A549 (cell line): ENCODE measurements at regions not wholly inside any gene's neighbourhood (a gene's known extent, or its start where the extent isn't known, plus 50 kb on each side); places are given as distances from the start of the nearest gene placed in this dataset.

Experiments used
- ATAC-seq, 2 experiments: fragments of 200-7000 bp in 1 of 2; fragments of >200 bp in 1 of 2; cut with Nextera tagmentation in 1 of 2; cut with Tn5 transposase in 1 of 2; 3 replicates each; pipeline versions ENCODE4 v1.8.0 to v1.9.1; 2018 to 2020; ENCODE audit warnings: mild to moderate bottlenecking in 1 of 2, moderate library complexity in 1 of 2
- CTCF ChIA-PET: fragments of 300-600 bp; sonication (Branson Sonifier 250); formaldehyde crosslinking; extraction: SDS; loops from one replicate; lab custom pipeline; 2021; ENCODE audit warnings: antibody characterized with exemption, inconsistent platforms; lab: Yijun Ruan, JAX
- POLR2A ChIA-PET: fragments of 350-600 bp; formaldehyde crosslinking; extraction: SDS; loops from one replicate; lab custom pipeline; 2021; ENCODE audit warnings: antibody characterized with exemption, inconsistent platforms; lab: Yijun Ruan, JAX
- DNase-seq, 2 experiments: peaks; one replicate each; pipeline versions ENCODE4 v3.0.0 to v3.0.0-alpha.2; 2011 to 2016; ENCODE audit warnings: low read depth in 1 of 2, low spot score in 1 of 2
- FAIRE-seq: peaks from 2 replicates; lab custom pipeline; 2011; peaks lifted over from hg19 to GRCh38; lab: Jason Lieb, UNC
- H3K27ac ChIP-seq, 2 experiments: fragments of >200 bp; sonication (Bioruptor Twin); formaldehyde crosslinking; 3 replicates each; pipeline ENCODE4 v1.5.1; 2016 to 2017
- H3K4me1 ChIP-seq: fragments of >200 bp; sonication (Bioruptor Twin); formaldehyde crosslinking; 3 replicates; pipeline ENCODE4 v1.6.1; 2016
- H3K4me2 ChIP-seq: fragments of >200 bp; sonication (Bioruptor Twin); formaldehyde crosslinking; 3 replicates; pipeline ENCODE4 v1.6.1; 2016
- H3K4me3 ChIP-seq: fragments of >200 bp; sonication (Bioruptor Twin); formaldehyde crosslinking; 3 replicates; pipeline ENCODE4 v1.5.1; 2016
- H3K9me3 ChIP-seq: fragments of >200 bp; sonication (Bioruptor Twin); formaldehyde crosslinking; 3 replicates; pipeline ENCODE4 v1.6.1; 2016
- ATOH8 ChIP-seq: fragments of 250-450 bp; sonication (Bioruptor Pico); IDR thresholded peaks from 2 replicates; pipeline ENCODE4 v1.5.0; 2020; ENCODE audit warnings: low read depth, mild to moderate bottlenecking, moderate library complexity
- CBX8 ChIP-seq: fragments of 200-600 bp; sonication (generic); IDR thresholded peaks from 2 replicates; pipeline ENCODE4 v1.6.1; 2016
- CEBPB ChIP-seq, 2 experiments: fragments of >200 bp in 1 of 2; sonication (Bioruptor Twin) in 1 of 2; formaldehyde crosslinking in 1 of 2; IDR thresholded peaks; 2 replicates each; pipeline ENCODE4 v1.6.1; 2012 to 2016
- CHD4 ChIP-seq: fragments of 200-600 bp; sonication (generic); IDR thresholded peaks from 2 replicates; pipeline ENCODE4 v1.6.1; 2016; ENCODE audit warnings: antibody characterized with exemption, mild to moderate bottlenecking, borderline replicate concordance
- EHF ChIP-seq: fragments of 250-450 bp; sonication (Bioruptor Pico); IDR thresholded peaks from 2 replicates; pipeline ENCODE4 v1.5.0; 2020; ENCODE audit warnings: mild to moderate bottlenecking
- FOXS1 ChIP-seq: fragments of 250-450 bp; sonication (Bioruptor Pico); IDR thresholded peaks from 2 replicates; pipeline ENCODE4 v1.5.0; 2020; ENCODE audit warnings: mild to moderate bottlenecking, moderate library complexity
- GATA3 ChIP-seq: IDR thresholded peaks from 2 replicates; pipeline ENCODE4 v1.6.1; 2012; ENCODE audit warnings: borderline replicate concordance
- HDAC2 ChIP-seq: fragments of 200-600 bp; sonication (generic); IDR thresholded peaks from 2 replicates; pipeline ENCODE4 v1.6.1; 2016
- HOXA7 ChIP-seq: fragments of 250-450 bp; sonication (Bioruptor Pico); IDR thresholded peaks from 2 replicates; pipeline ENCODE4 v1.5.0; 2020; ENCODE audit warnings: mild to moderate bottlenecking, moderate library complexity
- HOXB13 ChIP-seq: fragments of 250-450 bp; sonication (Bioruptor Pico); IDR thresholded peaks from 2 replicates; pipeline ENCODE4 v1.5.0; 2020; ENCODE audit warnings: low read depth, mild to moderate bottlenecking, moderate library complexity
- JUN ChIP-seq, 2 experiments: fragments of >200 bp; sonication (Bioruptor Twin); formaldehyde crosslinking; IDR thresholded peaks; 2 replicates in 1 of 2; 3 replicates in 1 of 2; pipeline ENCODE4 v1.6.1; 2016 to 2017
- KDM1A ChIP-seq: fragments of 200-600 bp; sonication (generic); IDR thresholded peaks from 2 replicates; pipeline ENCODE4 v1.6.1; 2016; ENCODE audit warnings: low read depth, mild to moderate bottlenecking
- MAX ChIP-seq: IDR thresholded peaks from 2 replicates; pipeline ENCODE4 v1.6.1; 2012
- NFE2L2 ChIP-seq: fragments of 150-350 bp; conservative IDR thresholded peaks from 2 replicates; pipeline ENCODE4 v1.6.1; 2014; ENCODE audit warnings: low read length
- NPAS2 ChIP-seq: fragments of 250-450 bp; sonication (Bioruptor Pico); IDR thresholded peaks from 2 replicates; pipeline ENCODE4 v1.8.0; 2022; ENCODE audit warnings: mild to moderate bottlenecking, moderate library complexity, borderline replicate concordance
- NR3C1 ChIP-seq: fragments of >200 bp; sonication (Bioruptor Twin); formaldehyde crosslinking; IDR thresholded peaks from 3 replicates; pipeline ENCODE4 v1.6.1; 2017
- PBX3 ChIP-seq: IDR thresholded peaks from 2 replicates; pipeline ENCODE4 v1.6.1; 2012
- RAD21 ChIP-seq, 2 experiments: fragments of >200 bp in 1 of 2; sonication (Bioruptor Twin) in 1 of 2; formaldehyde crosslinking in 1 of 2; IDR thresholded peaks in 1 of 2; conservative IDR thresholded peaks in 1 of 2; 2 replicates in 1 of 2; 3 replicates in 1 of 2; pipeline ENCODE4 v1.6.1; 2012 to 2018; ENCODE audit warnings: inconsistent platforms in 1 of 2
- RARB ChIP-seq: fragments of 250-450 bp; sonication (Bioruptor Pico); IDR thresholded peaks from 2 replicates; pipeline ENCODE4 v1.8.0; 2021; ENCODE audit warnings: mild to moderate bottlenecking, moderate library complexity
- REST ChIP-seq: fragments of 200-600 bp; sonication (generic); IDR thresholded peaks from 2 replicates; pipeline ENCODE4 v1.6.1; 2016; ENCODE audit warnings: antibody characterized with exemption, mild to moderate bottlenecking, moderate library complexity
- RFX5 ChIP-seq: fragments of 450-650 bp; IDR thresholded peaks from 2 replicates; pipeline ENCODE4 v1.7.1; 2014; ENCODE audit warnings: antibody characterized with exemption, mild to moderate bottlenecking, moderate library complexity
- SREBF2 ChIP-seq: fragments of 450-650 bp; IDR thresholded peaks from 2 replicates; pipeline ENCODE4 v1.6.1; 2014; ENCODE audit warnings: mild to moderate bottlenecking, moderate library complexity
- ZC3H11A ChIP-seq: fragments of 450-650 bp; IDR thresholded peaks from 2 replicates; pipeline ENCODE4 v1.6.1; 2014; ENCODE audit warnings: antibody characterized with exemption, mild to moderate bottlenecking
- ZFP36 ChIP-seq: fragments of 450-650 bp; IDR thresholded peaks from 2 replicates; pipeline ENCODE4 v1.6.1; 2014; ENCODE audit warnings: borderline replicate concordance; ENCODE audit not compliant: partially characterized antibody
- ZSCAN20 ChIP-seq: fragments of 250-450 bp; sonication (Bioruptor Pico); IDR thresholded peaks from 2 replicates; pipeline ENCODE4 v1.8.0; 2022; ENCODE audit warnings: mild to moderate bottlenecking, moderate library complexity
- WGBS: methylation state at CpG from one replicate; pipeline ENCODE4 v1.1.6; 2017; ENCODE audit errors: missing lambda C conversion rate; 5-methylcytosine and 5-hydroxymethylcytosine counted together

- CTCF ChIA-PET = no interaction called here
- TF ChIP-seq HOXB13 (CRISPR knock-in tag) (no peak), RFX5 (no peak), NFE2L2 (no peak), ZFP36 (no peak), NPAS2 (no peak), ZC3H11A (no peak), REST (no peak), RARB (CRISPR knock-in tag) (no peak), SREBF2 (no peak), RAD21 (conservative IDR thresholded peaks at IDR 0.05 in 1 of 2, IDR thresholded peaks at IDR 0.05 in 1 of 2) (no peak), CEBPB (IDR thresholded peaks at IDR 0.05) (no peak), FOXS1 (CRISPR knock-in tag) (no peak), JUN (IDR thresholded peaks at IDR 0.05) (no peak), CHD4 (no peak), HDAC2 (no peak)
- H3K9me3 ChIP-seq = 0 out of 3 replicates have a peak, but pooled peaks cover 2% of the 10 kb centered on the region
- ATAC-seq = no peak
- no peak for DNase-seq
- POLR2A ChIA-PET = no interaction called here
- WGBS = 18% methylated on average over 1 of the region's 1 CpG
- no peak overlapping the region for H3K4me3 ChIP-seq
- no peak overlapping the region for H3K27ac ChIP-seq
- H3K4me1 ChIP-seq = no peaks in the 10 kb centered on the region
- FAIRE-seq = no peak
- no peak overlapping the region for H3K4me2 ChIP-seq
Observed at GRCh38 chr3:107124885-107125284, 252.4 kb upstream of the CCDC54 start.

GRCh38 chr3:107128946-107129345, 248.3 kb upstream of the CCDC54 start:
- no peak overlapping the region for H3K4me3 ChIP-seq
- no peak overlapping the region for H3K27ac ChIP-seq
- ATAC-seq (no peak), FAIRE-seq (no peak), DNase-seq (no peak)
- H3K9me3 ChIP-seq = 0 out of 3 replicates have a peak, but pooled peaks cover 2% of the 10 kb centered on the region
- WGBS = 24% methylated on average over 3 of the region's 3 CpGs
- TF ChIP-seq SREBF2 (no peak), NR3C1 (no peak), PBX3 (no peak), KDM1A (no peak), EHF (no peak), RAD21 (conservative IDR thresholded peaks at IDR 0.05 in 1 of 2, IDR thresholded peaks at IDR 0.05 in 1 of 2) (no peak), ZSCAN20 (CRISPR knock-in tag) (no peak), FOXS1 (CRISPR knock-in tag) (no peak), CBX8 (no peak), ATOH8 (CRISPR knock-in tag) (no peak), MAX (no peak), GATA3 (no peak), HOXA7 (no peak)
- no peaks in the 10 kb centered on the region for H3K4me1 ChIP-seq
- CTCF ChIA-PET = no interaction called here
- no peak overlapping the region for H3K4me2 ChIP-seq
- POLR2A ChIA-PET = no interaction called here
